NCI-H146 treated with DMSO at 0.1 percent for 48 hours (cell line): ENCODE measurements at regions not wholly inside any gene's neighbourhood (a gene's known extent, or its start where the extent isn't known, plus 50 kb on each side); places are given as distances from the start of the nearest gene placed in this dataset.

Experiments used
- DNase-seq: peaks from one replicate; lab custom pipeline; 2025; ENCODE audit not compliant: unreplicated experiment; lab: John Stamatoyannopoulos, UW

DNA sequence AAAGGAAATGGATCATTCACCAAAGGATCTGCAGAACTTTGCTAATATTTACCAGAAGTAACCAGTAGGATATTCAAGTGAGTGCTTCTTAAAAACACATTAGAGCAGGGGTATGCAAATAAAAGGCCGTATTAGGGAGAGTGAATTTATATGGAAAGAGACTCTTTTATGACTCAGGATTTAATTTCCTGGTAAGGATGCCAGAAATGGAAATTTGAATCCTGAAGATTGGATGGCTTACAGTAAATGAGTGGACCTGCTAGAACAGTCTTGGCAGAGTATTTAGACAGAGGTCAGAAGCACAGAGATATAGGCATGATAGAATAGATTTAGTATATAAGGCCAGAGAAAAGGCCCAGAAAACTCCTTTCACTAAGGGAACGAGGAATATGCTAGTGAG lies 201.6 kb downstream of the SLITRK5 start:
- DNase-seq = no peak

DNA sequence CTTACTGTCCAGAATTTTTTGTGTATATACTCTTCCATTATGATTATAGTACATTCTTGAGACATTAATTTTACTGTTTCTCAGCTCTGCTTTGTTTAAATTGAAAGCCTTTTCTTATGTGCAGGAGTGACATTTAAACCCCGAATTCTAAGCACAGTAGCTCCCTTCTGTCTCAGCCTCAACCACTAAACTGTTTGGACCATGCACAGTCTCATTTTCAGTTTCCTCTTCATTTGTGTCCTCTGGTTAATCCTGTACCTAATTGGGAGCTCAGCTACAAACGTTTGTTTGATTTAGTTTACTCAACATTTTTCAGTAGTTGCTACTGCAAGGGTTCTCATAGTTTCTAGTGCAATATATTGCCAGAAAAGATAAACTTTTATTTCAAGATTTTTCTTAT lies 206.3 kb downstream of the SLITRK5 start:
- no peak for DNase-seq

DNA sequence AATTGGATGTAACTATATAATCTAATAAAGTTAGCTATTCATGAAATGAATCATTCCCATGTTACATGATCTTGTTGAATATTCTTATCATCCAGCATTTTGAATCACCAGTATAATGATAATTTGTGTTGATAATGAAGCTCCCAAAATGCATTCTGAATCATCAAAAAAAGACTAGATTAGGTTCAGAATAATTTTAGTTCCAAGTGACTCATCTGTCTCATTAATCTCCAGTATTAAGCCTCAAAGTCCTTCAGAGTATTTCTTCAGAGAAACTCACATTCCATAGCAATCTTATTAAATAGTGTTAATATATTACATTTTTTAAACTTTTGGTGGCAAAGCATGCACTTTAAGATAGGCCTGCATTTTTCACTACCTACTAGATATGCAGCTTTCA lies 207.5 kb downstream of the SLITRK5 start:
- DNase-seq = no peak

DNA sequence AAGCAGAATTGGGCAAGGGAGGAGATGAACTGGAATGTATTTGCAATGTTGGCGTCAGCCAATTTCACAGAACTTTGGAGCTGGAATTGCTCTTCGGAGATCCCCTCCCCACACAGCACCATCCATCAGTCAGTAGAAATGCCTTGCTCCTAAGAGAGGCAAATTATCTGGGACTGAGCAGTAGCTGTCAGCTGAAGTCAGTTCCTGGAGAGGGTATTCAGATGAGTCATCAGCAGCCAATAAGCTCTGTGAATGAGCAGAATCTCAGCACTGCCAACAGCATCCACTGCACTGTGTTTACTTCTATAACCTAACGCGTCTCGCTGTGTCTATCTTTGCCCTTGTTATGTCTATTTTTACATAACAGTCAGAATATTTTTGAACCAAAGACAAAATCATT lies 213.7 kb downstream of the SLITRK5 start:
- DNase-seq = no peak

GRCh38 chr13:87887459-87888123 lies 216.4 kb downstream of the SLITRK5 start:
- DNase-seq = no peak

GRCh38 chr13:87889254-87889653 lies 218.1 kb downstream of the SLITRK5 start:
- DNase-seq = peak; percentile 79

DNA sequence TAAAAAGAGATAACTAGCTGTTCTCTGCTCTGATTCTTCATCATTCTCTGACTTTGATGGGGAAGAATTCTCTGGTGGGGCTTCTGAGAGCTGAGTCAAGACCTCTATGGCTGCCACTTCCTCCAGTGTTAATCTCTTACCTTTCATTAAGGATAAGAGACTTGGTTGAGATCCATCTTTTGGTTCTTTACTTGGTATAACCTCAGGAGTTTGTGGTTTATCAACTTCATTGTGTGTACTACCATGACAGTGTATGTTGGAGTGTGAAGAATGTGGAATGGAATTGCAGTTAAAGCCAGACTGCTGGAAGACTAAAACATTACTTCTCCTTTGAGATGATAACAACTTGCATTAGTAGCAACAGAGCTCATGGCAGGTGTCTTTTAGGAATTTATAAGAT lies 222.0 kb downstream of the SLITRK5 start:
- no peak for DNase-seq

DNA sequence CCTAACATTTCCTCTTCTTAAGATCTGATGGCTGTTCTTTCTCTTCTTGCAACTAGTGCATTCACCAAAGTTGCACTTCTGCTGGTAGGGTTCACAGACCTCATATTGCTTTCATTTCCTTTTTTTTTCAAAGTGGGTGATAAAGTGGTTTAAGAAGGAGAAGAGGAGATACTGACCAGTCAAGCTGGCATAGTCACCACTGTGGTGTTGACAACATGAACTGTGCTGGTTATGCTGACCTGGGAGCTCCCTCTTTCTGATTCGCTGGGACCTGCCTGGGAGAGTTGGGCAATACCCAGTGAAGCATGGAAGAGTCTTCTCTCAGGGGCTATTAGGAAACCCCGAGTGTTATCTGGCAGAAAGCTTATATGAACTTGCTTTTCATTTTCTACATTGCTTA lies 222.9 kb downstream of the SLITRK5 start:
- no peak for DNase-seq

DNA sequence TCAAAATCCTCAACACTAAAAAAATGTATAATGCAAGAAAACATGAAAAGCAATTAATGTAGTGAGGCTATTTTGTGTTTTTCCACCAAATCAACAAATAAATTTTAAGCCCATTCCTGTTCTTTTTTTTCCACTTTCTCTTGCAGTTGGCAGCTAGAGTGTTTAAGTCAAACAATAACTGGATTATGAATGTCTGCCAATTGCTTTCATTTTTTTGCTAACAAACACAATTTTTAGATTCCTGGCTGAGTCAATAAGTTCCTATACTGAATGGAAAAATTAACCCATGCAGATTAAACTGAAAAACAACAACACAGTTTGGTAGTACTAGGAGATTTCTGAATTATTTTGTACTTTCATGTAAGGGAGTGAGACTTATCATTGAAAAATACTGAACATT lies 232.4 kb downstream of the SLITRK5 start:
- DNase-seq = no peak

- no peak for DNase-seq
Observed at GRCh38 chr13:87906411-87906810, 235.2 kb downstream of the SLITRK5 start.

GRCh38 chr13:87907202-87907601 lies 236.0 kb downstream of the SLITRK5 start:
- no peak for DNase-seq

DNA sequence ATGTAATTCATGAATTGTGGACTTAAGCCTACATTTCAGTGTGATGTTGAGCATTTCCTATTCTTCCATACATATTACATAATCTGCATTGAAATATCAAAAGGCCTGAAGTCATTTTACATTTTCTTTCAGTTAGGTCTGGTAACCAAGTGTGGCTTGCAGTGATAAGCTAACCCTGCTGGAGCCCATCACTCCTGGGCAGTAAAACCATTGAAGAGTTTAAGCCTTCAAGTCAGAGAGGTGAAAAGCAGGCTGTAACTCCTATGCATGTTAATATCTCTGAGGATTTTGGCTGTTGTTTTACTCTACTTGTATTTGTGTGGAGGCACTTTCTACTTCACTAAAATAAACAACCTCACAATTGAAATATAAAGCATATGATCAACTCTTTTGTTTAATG lies 248.8 kb downstream of the SLITRK5 start:
- no peak for DNase-seq

DNA sequence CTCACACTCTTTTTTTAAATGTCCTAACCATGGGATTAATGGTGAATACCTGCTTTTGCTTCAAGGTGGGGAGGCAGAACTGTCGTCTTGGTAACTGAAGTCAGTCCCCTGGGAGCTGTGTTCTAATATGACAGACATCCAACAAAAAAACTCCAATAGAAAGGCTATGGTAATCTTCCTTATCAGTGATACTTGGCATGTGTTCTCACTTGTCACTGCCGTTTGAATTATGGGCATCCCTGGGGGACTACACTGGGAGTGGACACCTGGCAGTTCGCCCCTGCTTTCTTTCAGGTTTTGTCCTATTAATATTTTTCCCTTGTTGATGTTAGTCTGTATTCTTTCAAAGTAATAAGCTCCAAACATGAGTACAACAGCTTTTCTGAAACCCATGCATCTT lies 252.6 kb downstream of the SLITRK5 start:
- peak; percentile 73 for DNase-seq

DNA sequence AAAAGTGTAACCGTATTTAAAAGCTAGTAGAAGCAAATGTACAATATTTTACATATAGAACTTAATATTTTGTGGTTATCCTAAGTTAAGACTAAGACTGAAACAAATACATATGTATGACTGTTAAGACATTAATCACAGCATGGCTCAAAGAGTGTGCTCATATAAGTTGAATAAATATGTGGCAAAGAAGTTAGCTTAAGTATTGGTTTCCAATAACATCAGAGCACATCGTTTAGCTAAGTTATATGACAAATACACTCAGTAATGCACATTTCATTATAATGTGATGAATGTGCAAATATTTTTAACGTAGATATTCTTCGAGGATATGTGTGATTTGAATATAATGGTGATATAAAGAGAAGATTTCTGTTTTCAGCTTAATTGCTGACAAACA lies 253.8 kb downstream of the SLITRK5 start:
- DNase-seq = no peak

- DNase-seq = no peak
Observed at GRCh38 chr13:87940776-87941175, 269.6 kb downstream of the SLITRK5 start.

DNA sequence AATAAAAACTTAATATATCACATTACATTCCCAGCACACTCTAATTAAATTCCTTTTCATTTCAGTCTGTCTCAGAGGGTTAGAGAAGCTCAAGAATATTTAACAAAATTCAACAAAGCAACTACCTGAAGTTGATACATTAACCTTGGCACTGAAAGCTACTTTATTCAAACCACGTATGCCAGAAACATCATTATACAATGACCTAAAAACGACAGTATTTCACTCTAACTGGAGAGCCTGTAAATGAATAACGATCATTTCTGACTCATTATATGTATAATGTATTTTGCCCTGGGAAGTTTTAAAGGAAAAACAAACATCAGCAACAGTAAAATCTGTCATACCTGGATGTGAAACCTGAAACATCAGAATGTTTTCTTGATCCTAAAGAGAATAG lies 270.1 kb downstream of the SLITRK5 start:
- DNase-seq = no peak

DNA sequence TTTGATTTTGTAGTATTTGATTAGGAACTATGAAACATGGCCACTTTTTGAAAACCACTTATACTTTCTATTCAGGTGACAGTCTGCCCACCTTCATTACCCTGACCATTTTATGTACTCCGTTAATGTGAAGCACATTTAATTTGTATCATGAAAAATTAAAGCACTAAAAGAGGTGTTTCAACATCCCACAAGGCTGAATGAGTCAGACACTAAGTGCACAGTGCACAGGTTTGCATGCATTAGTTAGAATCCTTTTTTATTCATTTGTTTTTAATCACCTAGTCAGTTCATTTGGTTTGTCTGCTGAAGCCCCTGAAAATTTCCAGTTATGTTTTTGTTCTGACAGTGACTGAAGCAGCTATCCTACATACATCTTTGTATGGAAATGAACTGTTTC lies 271.0 kb downstream of the SLITRK5 start:
- DNase-seq = no peak

DNA sequence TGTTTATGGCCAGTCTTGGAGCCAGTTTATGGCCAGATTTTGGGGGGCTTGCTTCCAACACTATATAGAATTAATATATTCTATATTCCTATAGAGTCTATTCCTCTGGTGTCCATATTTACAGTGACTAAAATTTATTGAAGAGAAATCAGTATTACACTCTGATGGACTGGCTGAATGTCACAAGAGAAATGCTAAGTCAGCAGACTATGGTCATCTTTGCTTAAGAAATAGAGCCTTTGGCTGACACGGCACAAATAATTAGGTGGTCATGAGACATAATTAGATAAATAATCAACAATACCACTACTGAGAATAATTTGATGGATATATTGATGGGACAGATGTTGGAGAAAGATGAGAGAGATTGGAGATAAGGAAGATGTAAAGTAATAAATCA lies 272.9 kb downstream of the SLITRK5 start:
- DNase-seq = no peak

DNA sequence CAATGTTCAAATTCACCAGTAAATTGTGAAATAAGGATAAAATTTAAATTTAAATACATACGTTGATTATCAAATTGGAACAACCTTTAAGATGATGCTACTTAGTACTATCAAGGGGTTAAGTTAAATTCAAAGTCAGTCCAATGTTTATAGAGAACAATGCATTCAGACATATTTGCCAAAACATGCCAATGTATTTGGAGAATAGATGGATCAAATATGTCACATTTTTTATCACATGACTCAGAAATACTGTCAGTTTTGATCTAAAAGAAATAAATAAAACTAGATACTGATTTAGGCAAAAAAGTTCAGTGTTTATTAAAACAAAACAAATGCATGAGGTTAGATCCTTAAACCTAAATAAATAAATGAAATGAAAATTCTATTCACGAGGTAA lies 281.2 kb downstream of the SLITRK5 start:
- DNase-seq = no peak

GRCh38 chr13:87953381-87953780 lies 282.2 kb downstream of the SLITRK5 start:
- DNase-seq = no peak

DNA sequence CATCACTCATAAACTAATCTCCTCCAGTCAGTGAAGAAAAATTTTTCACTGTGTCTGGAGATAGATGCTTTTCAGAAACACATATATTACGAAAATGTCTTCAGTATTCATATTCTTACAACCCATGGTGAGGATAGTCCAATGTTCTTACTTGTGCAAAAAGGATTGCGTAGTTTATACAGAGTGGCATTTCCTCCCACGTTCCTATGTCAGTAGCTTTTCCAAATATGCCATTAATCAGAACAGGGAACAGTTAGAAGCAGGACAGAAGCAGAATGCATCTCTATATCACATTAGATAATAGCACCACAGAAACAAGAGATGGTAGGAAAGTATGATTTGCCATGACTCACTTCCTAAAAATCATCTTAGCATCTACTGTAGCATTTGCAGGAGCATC lies 282.9 kb downstream of the SLITRK5 start:
- no peak for DNase-seq

DNA sequence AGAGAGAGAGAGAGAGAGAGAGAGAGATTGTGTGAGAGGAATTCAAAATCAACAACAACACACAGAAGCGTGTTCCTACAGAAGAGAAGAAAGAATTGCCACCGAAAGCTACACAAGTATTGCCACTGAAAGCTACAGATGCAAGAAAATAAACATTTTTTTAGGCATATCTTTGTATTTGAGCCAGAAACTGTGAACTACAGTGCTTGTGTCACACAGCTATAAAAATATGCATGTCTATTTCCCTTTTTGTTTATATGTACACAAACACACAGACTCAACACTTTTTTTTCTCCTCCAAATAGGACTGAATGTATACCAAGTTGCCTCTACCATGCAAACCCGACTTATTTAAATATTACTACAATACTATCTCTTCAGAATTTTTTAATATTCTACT lies 290.4 kb downstream of the SLITRK5 start:
- DNase-seq = no peak

DNA sequence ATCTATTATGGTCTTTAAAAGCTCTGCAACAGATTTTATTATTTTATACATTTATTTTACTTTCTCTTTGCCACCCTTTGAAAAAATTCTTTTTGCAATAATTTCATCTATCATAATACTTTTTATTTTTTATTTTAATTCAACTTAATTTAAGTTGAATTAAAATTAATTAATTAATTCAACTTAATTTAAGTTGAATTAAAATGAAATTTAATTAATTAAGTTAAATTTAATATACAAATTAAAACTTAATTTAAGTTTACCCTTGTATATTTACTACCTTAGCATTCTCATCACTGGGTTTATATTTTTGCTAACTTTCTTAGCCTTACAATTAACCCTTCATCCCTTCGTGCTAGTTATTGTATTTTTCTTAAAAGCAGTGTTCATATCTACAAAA lies 301.4 kb downstream of the SLITRK5 start:
- no peak for DNase-seq

GRCh38 chr13:87975035-87975434 lies 303.9 kb downstream of the SLITRK5 start:
- no peak for DNase-seq
